ENCODE measurements at regions not wholly inside any gene's neighbourhood (a gene's known extent, or its start where the extent isn't known, plus 50 kb on each side); places are given as distances from the start of the nearest gene placed in this dataset.

GRCh38 chr20:60292001-60292520 lies 333.8 kb downstream of the CDH26 start:
- TF ChIP-seq CTCF (conservative IDR thresholded peaks at IDR 0.05) (no peak), ZFX (IDR thresholded peaks at IDR 0.05) (no peak)
